Activated CD4-positive, alpha-beta T cell treated with anti-CD3 and anti-CD28 coated beads, Interleukin-2, amount 10 ng/mL, durations not matched to agents 7 days and 5 days (primary cell): ENCODE measurements at regions not wholly inside any gene's neighbourhood (a gene's known extent, or its start where the extent isn't known, plus 50 kb on each side); places are given as distances from the start of the nearest gene placed in this dataset.
"Not testable (repeated sequence)": the region's sequence is repeated elsewhere in the genome, so short reads cannot be mapped to it uniquely, and the experiment has no call there.

ENCODE experiments used
- CTCF ChIA-PET: fragments of 350-600 bp; sonication (Branson Sonifier 250); formaldehyde crosslinking; loops from one replicate; lab custom pipeline; 2021; ENCODE audit warnings: antibody characterized with exemption; lab: Charles Lee
- POLR2A ChIA-PET: fragments of 350-600 bp; sonication (Branson Sonifier 250); formaldehyde crosslinking; loops from one replicate; lab custom pipeline; 2021; ENCODE audit warnings: antibody characterized with exemption; lab: Charles Lee
- DNase-seq: peaks from one replicate; pipeline ENCODE4 v3.0.0-alpha.2; 2020
- H3K27ac Mint-ChIP-seq: one replicate; pipeline ENCODE4 v1.8.0; 2021; ENCODE audit warnings: mild to moderate bottlenecking, moderate library complexity, mixed read lengths
- H3K27me3 Mint-ChIP-seq: one replicate; pipeline ENCODE4 v1.8.0; 2021; ENCODE audit warnings: mixed read lengths
- H3K36me3 Mint-ChIP-seq: one replicate; pipeline ENCODE4 v1.8.0; 2021; ENCODE audit warnings: low read depth, mixed read lengths
- H3K4me1 Mint-ChIP-seq: one replicate; pipeline ENCODE4 v1.8.0; 2021; ENCODE audit warnings: mixed read lengths
- H3K4me3 Mint-ChIP-seq: one replicate; pipeline ENCODE4 v1.8.0; 2021; ENCODE audit warnings: mild to moderate bottlenecking, moderate library complexity, mixed read lengths
- H3K9me3 Mint-ChIP-seq: one replicate; pipeline ENCODE4 v1.8.0; 2021; ENCODE audit warnings: mixed read lengths

DNA sequence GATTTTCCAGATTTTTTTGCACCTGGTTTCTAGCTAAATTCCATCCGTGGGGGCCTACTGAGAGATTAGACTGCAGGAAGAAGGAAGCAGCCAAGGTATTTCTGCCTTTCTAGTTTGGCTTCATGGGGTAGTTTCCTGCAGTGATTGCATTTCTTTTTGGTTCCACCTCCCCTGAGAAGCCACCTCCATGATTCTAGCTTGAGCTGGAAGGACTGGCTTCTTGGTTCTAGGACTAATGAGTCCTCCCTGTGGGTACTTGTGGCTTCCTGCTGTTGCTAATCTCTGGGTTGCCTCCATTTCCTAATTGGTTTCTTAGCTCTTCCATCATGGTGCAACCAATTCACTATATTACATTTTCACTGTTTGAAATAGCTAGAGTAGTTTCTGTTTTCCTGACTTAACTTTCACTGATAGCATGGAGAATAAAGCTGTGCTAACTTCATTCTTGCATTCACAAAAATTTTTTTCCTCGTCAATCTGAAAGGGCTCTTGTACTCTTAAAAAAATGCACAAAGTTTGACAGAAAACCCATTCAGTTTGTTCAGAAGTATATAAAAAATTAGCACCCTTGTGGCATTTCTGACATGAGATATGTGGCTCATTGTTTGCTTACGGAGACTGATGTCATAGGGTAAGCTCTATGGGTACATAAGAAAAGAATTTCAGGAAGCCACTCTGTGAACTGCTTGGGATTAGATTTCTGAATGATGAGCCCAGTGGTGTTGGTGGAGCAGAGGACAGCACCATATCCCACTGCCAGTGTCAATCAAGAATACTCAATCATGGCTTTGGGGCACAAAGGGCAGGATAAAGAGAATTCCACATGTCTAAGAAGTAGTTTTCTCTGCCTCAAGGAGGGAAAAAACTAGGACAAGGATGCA, 242.8 kb upstream of the RBMS1 start:
- Mint-ChIP-seq H3K27ac (no peak overlapping the region), H3K4me3 (no peak overlapping the region), H3K4me1 (no peaks in the 10 kb centered on the region), H3K36me3 (no peaks in the 10 kb centered on the region), H3K9me3 (no peaks in the 10 kb centered on the region), H3K27me3 (no peaks in the 10 kb centered on the region)
- CTCF ChIA-PET: interaction anchor here (1.6 kb wide), 1 partner anchor 10 kb away, joined by 3 read pairs; no protein-coding TSS in a partner anchor
- no peak for DNase-seq
- POLR2A ChIA-PET: no interaction called here

DNA sequence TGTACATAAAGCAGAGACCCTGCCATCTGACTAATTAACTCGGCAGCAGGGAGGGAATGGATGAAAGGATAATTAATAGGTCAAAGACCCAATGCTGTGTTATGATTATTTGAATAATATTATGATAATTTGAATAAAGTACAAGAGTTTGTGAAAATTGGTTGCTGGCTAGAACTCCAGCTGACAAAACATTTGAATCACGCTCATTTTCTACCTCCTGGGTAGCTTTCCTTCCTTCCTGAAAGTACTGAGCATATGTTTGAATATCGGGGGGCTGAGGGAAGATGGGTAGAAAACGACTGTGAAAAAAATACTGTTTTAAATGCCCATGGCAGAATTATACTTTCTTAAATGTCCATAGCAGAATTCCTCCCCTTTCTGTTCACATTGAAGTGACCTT, 243.6 kb upstream of the RBMS1 start:
- POLR2A ChIA-PET: no interaction called here
- Mint-ChIP-seq H3K4me3 (no peak overlapping the region), H3K4me1 (no peaks in the 10 kb centered on the region), H3K9me3 (no peaks in the 10 kb centered on the region), H3K27ac (no peak overlapping the region), H3K27me3 (no peaks in the 10 kb centered on the region), H3K36me3 (no peaks in the 10 kb centered on the region)
- CTCF ChIA-PET: interaction anchor here (1.6 kb wide), 1 partner anchor 9 kb away, joined by 3 read pairs; no protein-coding TSS in a partner anchor
- no peak for DNase-seq

DNA sequence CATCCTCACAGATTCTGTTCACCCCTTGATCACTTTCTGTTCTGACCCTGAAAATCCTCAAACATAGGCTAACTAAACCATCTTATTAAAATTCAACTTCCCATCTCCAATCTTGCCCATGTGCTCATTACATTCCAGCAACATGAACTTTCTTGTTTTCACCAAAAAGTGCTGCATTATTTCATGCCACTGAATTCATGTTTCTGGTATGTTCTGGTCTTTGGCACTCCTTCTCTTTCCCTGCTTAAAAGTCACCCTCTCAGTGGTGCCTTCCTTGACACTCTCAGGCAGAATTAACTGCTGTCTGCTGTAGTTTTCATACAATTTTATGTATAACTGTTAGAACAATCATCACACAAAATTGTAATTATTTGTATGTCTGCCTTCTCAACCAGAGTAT, 247.7 kb upstream of the RBMS1 start:
- Mint-ChIP-seq H3K4me3 (no peak overlapping the region), H3K36me3 (no peaks in the 10 kb centered on the region), H3K27ac (no peak overlapping the region), H3K9me3 (no peaks in the 10 kb centered on the region), H3K27me3 (no peaks in the 10 kb centered on the region), H3K4me1 (no peaks in the 10 kb centered on the region)
- DNase-seq: no peak
- ChIA-PET POLR2A (no interaction called here), CTCF (no interaction called here)

DNA sequence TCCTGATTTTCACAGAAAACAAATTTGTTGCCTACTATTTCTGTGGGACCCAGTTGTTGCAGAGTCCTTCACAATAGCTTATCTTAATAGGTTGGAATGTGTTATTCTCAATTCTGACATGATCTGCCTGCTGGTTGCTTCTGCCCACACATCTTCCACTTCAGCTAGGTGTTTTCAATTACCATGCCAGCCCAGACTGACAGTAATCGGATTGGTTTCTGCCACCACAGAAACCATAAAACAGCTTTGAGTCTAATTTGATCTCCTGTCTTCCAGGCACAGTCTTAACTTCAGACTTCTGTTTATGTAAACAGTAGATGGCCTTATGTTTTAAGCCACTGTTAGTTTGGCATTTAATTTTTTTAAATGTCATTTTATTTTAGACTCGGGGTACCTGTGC, 248.2 kb upstream of the RBMS1 start:
- POLR2A ChIA-PET: no interaction called here
- no peak overlapping the region for H3K4me3 Mint-ChIP-seq
- DNase-seq: no peak
- H3K27me3 Mint-ChIP-seq: no peaks in the 10 kb centered on the region
- CTCF ChIA-PET: no interaction called here
- H3K4me1 Mint-ChIP-seq: no peaks in the 10 kb centered on the region
- no peak overlapping the region for H3K27ac Mint-ChIP-seq
- H3K36me3 Mint-ChIP-seq: no peaks in the 10 kb centered on the region
- no peaks in the 10 kb centered on the region for H3K9me3 Mint-ChIP-seq

DNA sequence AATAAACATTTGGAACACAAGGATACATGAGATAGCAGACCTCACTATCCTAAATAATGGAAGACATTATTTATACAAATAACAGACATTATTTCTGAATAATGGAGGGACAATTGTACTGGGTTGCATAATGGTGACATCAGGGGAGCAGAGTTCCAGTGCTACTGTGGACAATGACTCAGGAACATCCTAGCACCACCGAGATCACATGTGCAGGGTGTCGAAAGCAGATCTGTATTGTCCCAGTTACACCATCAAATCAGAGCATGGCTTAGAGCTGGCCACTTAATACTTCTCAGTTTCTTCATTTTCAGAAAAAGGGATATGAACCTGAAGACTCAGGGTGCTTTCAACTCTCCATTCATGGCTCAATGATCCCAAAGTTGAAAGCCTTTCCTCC, 249.1 kb upstream of the RBMS1 start:
- Mint-ChIP-seq H3K27me3 (no peaks in the 10 kb centered on the region), H3K9me3 (no peaks in the 10 kb centered on the region), H3K27ac (no peak overlapping the region), H3K36me3 (no peaks in the 10 kb centered on the region), H3K4me3 (no peak overlapping the region), H3K4me1 (no peaks in the 10 kb centered on the region)
- CTCF ChIA-PET: no interaction called here
- POLR2A ChIA-PET: no interaction called here
- no peak for DNase-seq

DNA sequence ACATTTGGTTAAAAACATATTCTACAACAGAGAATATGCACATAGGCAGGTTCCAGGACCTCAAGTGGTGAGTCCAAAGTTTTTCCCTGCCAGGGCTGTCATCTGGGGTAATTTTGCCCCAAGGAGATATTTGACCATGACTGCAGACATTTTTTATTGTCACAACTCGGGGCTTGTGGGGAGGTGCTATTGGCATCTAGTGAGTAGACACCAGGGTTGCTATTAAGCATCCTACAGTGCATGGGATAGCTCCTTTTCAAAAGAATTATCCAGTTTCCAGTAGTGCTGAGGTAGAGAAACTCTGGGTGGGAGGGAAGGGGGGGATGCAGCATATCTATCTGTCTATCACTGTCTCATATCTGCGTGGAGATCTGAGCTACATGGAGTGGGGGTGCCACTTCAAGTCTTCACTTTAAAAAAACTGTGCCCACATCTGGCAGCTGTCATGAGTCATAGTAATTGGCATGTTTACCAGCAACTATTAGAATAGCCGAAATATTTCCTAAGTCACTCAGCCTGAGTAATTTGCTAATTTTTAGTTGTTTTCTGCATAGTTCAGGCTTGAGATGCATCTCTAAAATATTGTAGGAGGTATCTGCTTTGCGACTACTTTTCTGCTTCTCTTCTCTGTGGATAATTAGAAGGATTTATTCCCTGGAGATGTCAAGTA, 254.0 kb upstream of the RBMS1 start:
- DNase-seq: no peak
- Mint-ChIP-seq H3K36me3 (no peaks in the 10 kb centered on the region), H3K9me3 (no peaks in the 10 kb centered on the region), H3K4me3 (no peak overlapping the region), H3K4me1 (peaks cover 2% of the 10 kb centered on the region), H3K27ac (no peak overlapping the region), H3K27me3 (peaks cover 2% of the 10 kb centered on the region)
- CTCF ChIA-PET: no interaction called here
- POLR2A ChIA-PET: no interaction called here

DNA sequence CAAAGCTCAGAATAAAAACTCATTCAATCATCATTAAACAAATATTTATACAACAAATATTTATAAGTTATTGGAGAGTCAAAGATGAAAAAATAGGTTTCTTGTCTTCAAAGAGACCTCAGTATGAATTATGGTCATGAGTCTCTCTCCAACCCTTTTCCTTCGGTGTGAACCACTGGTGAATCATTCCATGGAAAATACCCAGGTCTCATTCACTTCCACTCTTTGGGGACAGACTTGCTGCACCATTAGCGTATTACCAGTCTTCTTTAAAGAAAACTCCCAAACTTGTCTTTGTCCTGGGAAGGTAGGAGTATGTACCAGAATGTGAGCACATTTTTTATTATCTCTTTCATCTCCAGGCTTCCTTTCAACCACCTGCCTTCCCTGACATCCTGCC, 257.4 kb upstream of the RBMS1 start:
- peaks cover 11% of the 10 kb centered on the region for H3K9me3 Mint-ChIP-seq
- peaks cover 2% of the 10 kb centered on the region for H3K4me1 Mint-ChIP-seq
- no peak for DNase-seq
- POLR2A ChIA-PET: no interaction called here
- CTCF ChIA-PET: no interaction called here
- H3K4me3 Mint-ChIP-seq: no peak overlapping the region
- no peak overlapping the region for H3K27ac Mint-ChIP-seq
- H3K36me3 Mint-ChIP-seq: no peaks in the 10 kb centered on the region
- H3K27me3 Mint-ChIP-seq: peaks cover 6% of the 10 kb centered on the region

DNA sequence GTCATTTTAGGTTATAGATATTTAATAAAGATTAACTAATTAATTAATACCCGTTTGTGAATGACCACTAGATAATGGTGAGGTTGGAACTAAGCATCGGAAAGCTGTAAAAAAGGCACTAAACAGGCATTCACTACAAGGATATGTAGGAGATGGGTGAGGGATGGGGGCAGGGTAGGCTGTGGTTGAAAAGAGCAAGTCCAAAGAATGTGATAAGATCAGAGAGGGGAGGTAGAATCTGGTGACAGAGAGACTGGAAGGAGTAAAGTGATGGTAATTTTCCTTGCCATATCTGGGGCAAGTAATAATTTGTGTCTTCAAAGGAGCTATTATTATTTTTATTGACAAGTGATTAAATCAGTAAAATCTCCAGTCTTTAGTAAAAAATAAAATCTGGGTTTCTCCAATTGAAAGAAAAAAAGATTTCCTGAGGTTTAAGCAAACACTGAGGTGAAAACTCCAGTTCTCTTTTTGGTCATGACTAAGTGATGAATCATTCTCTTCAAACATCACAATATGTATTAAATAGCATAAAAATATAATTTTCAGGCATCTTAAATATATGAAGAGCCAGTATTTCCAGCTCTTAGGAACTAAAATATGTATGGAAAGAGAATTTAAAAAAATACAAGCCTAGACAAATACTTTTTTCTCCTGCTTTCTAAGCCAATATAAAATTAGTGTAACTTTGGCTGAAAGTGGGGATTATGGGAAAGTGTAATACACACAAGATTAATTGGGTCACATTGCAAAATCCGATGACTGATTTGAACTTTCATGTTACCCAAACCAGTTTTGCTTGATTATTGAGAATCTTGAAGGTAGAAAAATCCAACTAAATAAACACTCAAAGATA, 259.1 kb upstream of the RBMS1 start:
- H3K4me1 Mint-ChIP-seq: peaks cover 2% of the 10 kb centered on the region
- H3K36me3 Mint-ChIP-seq: no peaks in the 10 kb centered on the region
- H3K27ac Mint-ChIP-seq: no peak overlapping the region
- ChIA-PET CTCF (no interaction called here), POLR2A (no interaction called here)
- H3K27me3 Mint-ChIP-seq: peaks cover 6% of the 10 kb centered on the region
- H3K4me3 Mint-ChIP-seq: no peak overlapping the region
- DNase-seq: no peak
- peaks cover 11% of the 10 kb centered on the region for H3K9me3 Mint-ChIP-seq

DNA sequence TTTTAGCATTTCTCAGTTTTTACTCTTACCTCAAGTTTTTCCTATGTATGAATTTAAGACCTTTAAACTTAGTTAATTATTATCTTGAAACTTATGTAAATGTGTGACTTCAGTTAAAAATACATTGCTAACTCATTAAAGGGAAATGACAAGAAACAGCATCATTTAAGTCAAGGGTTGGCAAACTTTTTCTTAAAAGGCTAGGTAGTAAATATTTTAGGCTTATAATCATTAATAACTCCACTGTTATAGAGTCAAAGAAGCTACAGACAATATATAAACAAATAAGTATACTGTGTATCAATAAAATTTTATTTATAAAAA, 259.7 kb upstream of the RBMS1 start:
- H3K9me3 Mint-ChIP-seq: peaks cover 11% of the 10 kb centered on the region
- no peak overlapping the region for H3K4me3 Mint-ChIP-seq
- ChIA-PET POLR2A (no interaction called here), CTCF (no interaction called here)
- peaks cover 2% of the 10 kb centered on the region for H3K4me1 Mint-ChIP-seq
- DNase-seq: no peak
- H3K36me3 Mint-ChIP-seq: no peaks in the 10 kb centered on the region
- peaks cover 6% of the 10 kb centered on the region for H3K27me3 Mint-ChIP-seq
- H3K27ac Mint-ChIP-seq: no peak overlapping the region

DNA sequence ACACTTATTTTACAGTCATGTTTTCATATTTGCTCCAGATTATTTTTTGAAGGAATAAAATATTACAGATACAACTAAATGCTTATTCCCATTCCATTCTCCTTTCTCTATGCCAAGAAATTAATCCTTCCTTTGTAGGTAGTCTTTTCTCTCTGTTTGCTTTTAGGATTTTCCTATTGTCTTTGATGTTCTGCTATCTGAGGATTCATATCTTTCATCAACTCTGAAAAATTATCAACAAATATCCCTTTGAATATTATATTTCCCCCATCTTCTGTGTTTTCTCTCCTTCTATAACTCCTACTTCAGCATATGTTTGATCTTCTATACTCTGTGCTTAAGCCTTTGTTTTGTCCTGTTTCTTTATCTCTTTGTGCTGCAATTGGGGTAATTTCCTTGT, 260.4 kb upstream of the RBMS1 start:
- CTCF ChIA-PET: no interaction called here
- Mint-ChIP-seq H3K4me3 (no peak overlapping the region), H3K4me1 (peaks cover 2% of the 10 kb centered on the region), H3K27me3 (peaks cover 6% of the 10 kb centered on the region), H3K9me3 (peaks cover 11% of the 10 kb centered on the region), H3K36me3 (no peaks in the 10 kb centered on the region), H3K27ac (no peak overlapping the region)
- no peak for DNase-seq
- POLR2A ChIA-PET: no interaction called here

DNA sequence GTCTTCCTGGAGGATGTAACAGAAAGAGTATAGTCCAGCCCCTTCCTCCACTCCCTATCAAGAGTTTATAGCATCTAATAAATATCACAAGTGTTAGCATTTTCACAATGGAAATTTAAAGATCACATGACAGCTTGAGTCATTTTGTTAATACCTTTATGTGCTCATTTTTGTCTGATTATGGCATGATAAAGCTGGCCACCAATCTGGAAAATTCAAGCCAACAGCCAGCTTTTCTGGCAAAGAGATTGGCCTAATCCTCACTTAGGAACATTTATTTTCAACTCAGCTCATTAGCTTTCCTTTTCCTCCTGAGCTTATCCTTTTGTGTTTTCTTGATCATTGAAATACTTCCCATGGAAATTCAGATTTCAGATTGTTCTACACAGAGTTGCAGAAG, 262.9 kb upstream of the RBMS1 start:
- Mint-ChIP-seq H3K9me3 (peaks cover 12% of the 10 kb centered on the region), H3K4me1 (peaks cover 2% of the 10 kb centered on the region), H3K4me3 (no peak overlapping the region), H3K27me3 (peaks cover 4% of the 10 kb centered on the region), H3K36me3 (no peaks in the 10 kb centered on the region), H3K27ac (no peak overlapping the region)
- CTCF ChIA-PET: no interaction called here
- POLR2A ChIA-PET: no interaction called here
- DNase-seq: no peak

DNA sequence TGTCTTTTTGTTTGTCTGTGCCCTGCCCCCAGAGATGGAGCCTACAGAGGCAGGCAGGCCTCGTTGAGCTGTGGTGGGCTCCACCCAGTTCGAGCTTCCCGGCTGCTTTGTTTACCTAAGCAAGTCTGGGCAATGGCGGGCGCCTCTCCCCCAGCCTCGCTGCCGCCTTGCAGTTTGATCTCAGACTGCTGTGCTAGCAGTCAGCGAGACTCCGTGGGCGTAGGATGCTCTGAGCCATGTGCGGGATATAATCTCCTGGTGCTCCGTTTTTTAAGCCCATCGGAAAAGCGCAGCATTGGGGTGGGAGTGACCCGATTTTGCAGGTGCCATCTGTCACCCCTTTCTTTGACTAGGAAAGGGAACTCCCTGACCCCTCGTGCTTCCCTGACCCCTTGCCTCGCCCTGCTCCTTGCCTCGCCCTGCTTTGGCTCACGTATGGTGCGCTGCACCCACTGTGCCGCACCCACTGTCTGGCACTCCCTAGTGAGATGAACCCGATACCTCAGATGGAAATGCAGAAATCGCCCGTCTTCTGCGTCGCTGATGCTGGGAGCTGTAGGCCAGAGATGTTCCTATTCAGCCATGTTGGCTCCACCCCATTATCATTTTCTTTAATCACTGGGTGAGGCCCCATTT, 269.0 kb upstream of the RBMS1 start:
- H3K4me3 Mint-ChIP-seq, POLR2A ChIA-PET: not testable (repeated sequence)

DNA sequence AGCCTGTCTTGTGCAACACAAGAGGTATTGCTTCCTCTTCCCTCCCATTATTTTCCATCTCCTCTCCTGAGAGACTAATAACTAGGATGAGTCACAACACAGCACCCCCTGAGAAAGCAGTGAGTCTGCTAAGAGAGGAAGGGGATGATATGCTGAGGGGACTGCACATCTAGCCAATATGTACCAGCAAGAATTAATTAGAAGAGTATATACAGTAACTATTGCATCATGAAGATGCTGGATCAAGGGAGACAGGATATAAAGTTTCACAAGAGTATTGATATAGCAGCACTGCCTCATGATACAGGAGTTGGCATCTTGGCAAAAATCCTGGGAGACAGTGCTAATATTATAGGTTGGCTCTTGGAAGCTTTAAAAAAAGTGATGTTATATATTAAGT, 289.9 kb upstream of the RBMS1 start:
- Mint-ChIP-seq H3K36me3 (no peaks in the 10 kb centered on the region), H3K27ac (no peak overlapping the region), H3K4me3 (no peak overlapping the region), H3K9me3 (peaks cover 15% of the 10 kb centered on the region), H3K4me1 (no peaks in the 10 kb centered on the region), H3K27me3 (no peaks in the 10 kb centered on the region)
- DNase-seq: no peak
- CTCF ChIA-PET: no interaction called here
- POLR2A ChIA-PET: no interaction called here

More for the DNA sequence above, 269.0 kb upstream of the RBMS1 start:
- H3K36me3 Mint-ChIP-seq, H3K27me3 Mint-ChIP-seq, H3K27ac Mint-ChIP-seq, DNase-seq, CTCF ChIA-PET, H3K4me1 Mint-ChIP-seq: not testable (repeated sequence)
- H3K9me3 Mint-ChIP-seq: peaks cover 12% of the 10 kb centered on the region
